ENCODE measurements at regions not wholly inside any gene's neighbourhood (a gene's known extent, or its start where the extent isn't known, plus 50 kb on each side); places are given as distances from the start of the nearest gene placed in this dataset.

GRCh38 chr21:38984982-38985567 is 179.3 kb downstream of the ETS2 start:
- in situ Hi-C loops (cut with MboI; ENCODE audit: low sequenced_read_pairs) (no loop called here), dilution Hi-C loops (cut with HindIII; ENCODE audit: low sequenced_read_pairs, unreplicated experiment) (no loop called here), intact Hi-C loops (cut with micrococcal nuclease) (loop anchor here (2.0 to 10.0 kb wide), 4 partner anchors 63 to 250 kb away; partner anchors contain the start of gene ETS2)
- Histone ChIP-seq H3K36me3 (ENCODE audit: control insufficient read depth, insufficient read depth, low read length) (no peaks in the 10 kb centered on the region), H3K14ac (replicated peaks; ENCODE audit: low read depth, low read length) (0 out of 2 replicates have a peak overlapping the region, but pooled peaks have one; percentile 25), H3K9me3 (ENCODE audit: control insufficient read depth, insufficient read depth, low read length) (no peaks in the 10 kb centered on the region), H3K79me1 (ENCODE audit: low read depth in 1 of 2, low read length in 2 of 2) (no peaks in the 10 kb centered on the region), H4K91ac (ENCODE audit: insufficient read depth, low read depth, low read length) (peak overlapping the region; percentile 54; the same call in 1 of the 2 replicates), H3K56ac (ENCODE audit: extremely low read depth, insufficient read depth, low read length) (peak overlapping the region; percentile 53; the same call in 1 of the 2 replicates), H2AFZ (replicated peaks; ENCODE audit: low read length, poor library complexity) (no peak overlapping the region), H3K18ac (ENCODE audit: low read depth, low read length) (peak overlapping the region; percentile 38), H2BK5ac (ENCODE audit: low read depth, low read length, poor library complexity, severe bottlenecking) (peak overlapping the region; percentile 3), H2AK9ac (replicated peaks; ENCODE audit: low read depth, low read length, poor library complexity) (no peak overlapping the region), H4K5ac (ENCODE audit: low read depth, low read length) (no peak overlapping the region), H3K9me1 (ENCODE audit: insufficient read depth, low read length) (peaks cover 17% of the 10 kb centered on the region), H2BK120ac (ENCODE audit: low read depth, low read length) (peak overlapping the region; percentile 83), H3K4ac (ENCODE audit: low read depth, low read length) (peak overlapping the region; percentile 74), H3K4me2 (ENCODE audit: low read depth, low read length) (0 out of 2 replicates have a peak overlapping the region, but pooled peaks have one; percentile 21), H2AK5ac (ENCODE audit: low read depth, low read length) (peak overlapping the region; percentile 37), H2BK20ac (ENCODE audit: low read depth, low read length) (peak overlapping the region; percentile 77), H4K8ac (ENCODE audit: low read depth in 2 of 2, low read length in 2 of 2) (peak overlapping the region in 1 of 2 experiments; percentile 28; a peak in 1 of 4 replicates), H3K27me3 (ENCODE audit: control insufficient read depth, insufficient read depth, low read length) (no peaks in the 10 kb centered on the region), H3K23ac (ENCODE audit: low read depth, low read length) (peak overlapping the region; percentile 69; the same call in 1 of the 2 replicates), H3K4me1 (ENCODE audit: control insufficient read depth, insufficient read depth, low read length) (peaks cover 28% of the 10 kb centered on the region), H3K27ac (ENCODE audit: insufficient read depth, low read length) (peak overlapping the region; percentile 78), H3K4me3 (ENCODE audit: insufficient read depth, low read depth, low read length) (no peak overlapping the region), H2BK15ac (ENCODE audit: low read depth, low read length) (peak overlapping the region; percentile 25; the same call in 1 of the 3 replicates), H3K9ac (ENCODE audit: low read depth, low read length) (no peak overlapping the region), H4K20me1 (ENCODE audit: insufficient read depth, low read length) (no peaks in the 10 kb centered on the region; the same call in 1 of the 2 replicates)
- TF ChIP-seq BHLHE40 (IDR thresholded peaks at IDR 0.05; ENCODE audit: low read depth, low read length) (peak; percentile 43), RAD21 (IDR thresholded peaks at IDR 0.05; ENCODE audit: low read length) (no peak), CTCF (conservative IDR thresholded peaks at IDR 0.05; ENCODE audit: low read depth, low read length) (no peak)
- ATAC-seq (ENCODE audit: low read depth) (peak; percentile 19), DNase-seq (peak; percentile 86)
- WGBS, 2 experiments (ENCODE audit: extremely low coverage in 2 of 2, insufficient read length in 1 of 2) = 0% methylated on average over 2 of the region's 11 CpGs; no CpG with 5 or more reads in 1 of the 2 experiments
- ChIA-PET CTCF (interaction anchor here (1.0 kb wide), 1 partner anchor 132 kb away, joined by 4 read pairs; no protein-coding TSS in a partner anchor), POLR2A (ENCODE audit: unreplicated experiment) (interaction anchor here (0.8 kb wide), 1 partner anchor 11 kb away, joined by 3 read pairs; no protein-coding TSS in a partner anchor)
- BruUV-seq (replicated peaks) = no TSS peak
